PFSK-1 (cell line): ENCODE measurements at regions not wholly inside any gene's neighbourhood (a gene's known extent, or its start where the extent isn't known, plus 50 kb on each side); places are given as distances from the start of the nearest gene placed in this dataset.

Source experiments
- FOXP2 ChIP-seq: optimal IDR thresholded peaks from 2 replicates; pipeline ENCODE3; 2011; ENCODE audit warnings: borderline replicate concordance, control low read depth, inconsistent platforms; ENCODE audit not compliant: insufficient read depth; ENCODE audit errors: extremely low read length, extremely low read depth
- POLR2AphosphoS5 ChIP-seq: IDR thresholded peaks from 2 replicates; pipeline ENCODE4 v1.6.1; 2012; ENCODE audit warnings: low read depth, mild to moderate bottlenecking, control low read depth, low read length, moderate library complexity
- REST ChIP-seq, 2 experiments: IDR thresholded peaks; 2 replicates each; pipeline versions ENCODE4 v1.6.1 to v1.8.0; 2011 to 2012; ENCODE audit warnings: low read depth in 2 of 2, low read length in 2 of 2, control low read depth in 1 of 2, inconsistent platforms in 1 of 2, mild to moderate bottlenecking in 1 of 2, moderate library complexity in 1 of 2; ENCODE audit not compliant: insufficient read depth in 1 of 2
- SIN3A ChIP-seq: IDR thresholded peaks from 2 replicates; pipeline ENCODE4 v1.6.1; 2012; ENCODE audit warnings: mild to moderate bottlenecking, low read length, moderate library complexity, borderline replicate concordance; ENCODE audit not compliant: insufficient read depth
- TAF1 ChIP-seq: IDR thresholded peaks from 2 replicates; pipeline ENCODE4 v1.6.1; 2012; ENCODE audit warnings: low read length, control low read depth, borderline replicate concordance; ENCODE audit not compliant: insufficient read depth

- TF ChIP-seq SIN3A, result no peak
- TF ChIP-seq FOXP2, result no peak
- no peak for TF ChIP-seq REST (IDR thresholded peaks at IDR 0.05; ENCODE audit: insufficient read depth in 1 of 2, low read depth in 2 of 2, low read length in 2 of 2)
- no peak for TF ChIP-seq TAF1
- TF ChIP-seq POLR2AphosphoS5, result no peak
These were observed 202.2 kb downstream of the RGS3 start for GRCh38 chr9:113665756-113666155.

DNA sequence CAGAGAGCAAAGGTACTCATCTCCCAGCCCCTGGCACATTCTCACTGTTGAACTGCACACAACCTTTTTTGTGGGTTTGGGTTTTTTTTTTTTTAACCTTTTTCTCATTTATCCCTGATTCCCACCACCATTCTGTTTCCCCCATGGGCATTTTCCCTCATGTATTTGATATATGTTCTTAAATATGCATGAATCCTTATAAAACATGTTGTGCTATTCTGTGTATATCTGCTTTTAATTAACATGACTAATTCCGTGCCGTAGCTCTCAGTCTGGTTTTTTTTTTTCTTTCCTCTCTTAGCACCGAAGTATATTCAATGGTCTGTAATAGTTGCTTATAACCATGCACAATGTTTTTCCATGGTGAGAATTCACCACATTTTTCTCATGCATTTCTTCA, 204.5 kb downstream of the RGS3 start:
- no peak for TF ChIP-seq POLR2AphosphoS5
- TF ChIP-seq TAF1, result no peak
- no peak for TF ChIP-seq FOXP2
- TF ChIP-seq REST (IDR thresholded peaks at IDR 0.05; ENCODE audit: insufficient read depth in 1 of 2, low read depth in 2 of 2, low read length in 2 of 2), result no peak
- TF ChIP-seq SIN3A, result no peak

- no peak for TF ChIP-seq POLR2AphosphoS5
- TF ChIP-seq FOXP2, result no peak
- no peak for TF ChIP-seq SIN3A
- no peak for TF ChIP-seq TAF1
- no peak for TF ChIP-seq REST (IDR thresholded peaks at IDR 0.05; ENCODE audit: insufficient read depth in 1 of 2, low read depth in 2 of 2, low read length in 2 of 2)
These were observed 206.1 kb downstream of the RGS3 start for GRCh38 chr9:113669522-113670115.

- TF ChIP-seq SIN3A (no peak), POLR2AphosphoS5 (no peak), REST (IDR thresholded peaks at IDR 0.05; ENCODE audit: insufficient read depth in 1 of 2, low read depth in 2 of 2, low read length in 2 of 2) (no peak), TAF1 (no peak), FOXP2 (no peak)
These were observed 202.4 kb upstream of the ZNF618 start for GRCh38 chr9:113673726-113674125.
